ENCODE measurements at regions not wholly inside any gene's neighbourhood (a gene's known extent, or its start where the extent isn't known, plus 50 kb on each side); places are given as distances from the start of the nearest gene placed in this dataset.
"Not testable (repeated sequence)": the region's sequence is repeated elsewhere in the genome, so short reads cannot be mapped to it uniquely, and the experiment has no call there.

- H3K4me3 ChIP-seq, result no peak overlapping the region
- no peaks in the 10 kb centered on the region for H3K27me3 ChIP-seq
- WGBS, 2 donors, result 69 to 76% methylated on average over 5 of the region's 5 CpGs
- no peaks in the 10 kb centered on the region for H3K4me1 ChIP-seq
- H3K27ac ChIP-seq, result no peak overlapping the region
- no peak for TF ChIP-seq POLR2A (IDR thresholded peaks at IDR 0.05)
- TF ChIP-seq CTCF (IDR thresholded peaks at IDR 0.05), result no peak
- DNase-seq (no peak), ATAC-seq (no peak)
- no peaks in the 10 kb centered on the region for H3K36me3 ChIP-seq (replicated peaks in 1 of 2; ENCODE audit: insufficient read depth in 1 of 2, low read depth in 2 of 2)
- H3K9me3 ChIP-seq, result no peaks in the 10 kb centered on the region
- intact Hi-C loops (cut with DNase I), result no loop called here
Observed at GRCh38 chr2:59353306-59353921, 1112.3 kb upstream of the FANCL start.

GRCh38 chr2:59342166-59342565 is 1101.0 kb upstream of the FANCL start:
- H3K4me1 ChIP-seq, result no peaks in the 10 kb centered on the region
- DNase-seq (no peak), ATAC-seq (no peak)
- H3K27ac ChIP-seq, result no peak overlapping the region
- H3K4me3 ChIP-seq, result no peak overlapping the region
- intact Hi-C loops (cut with DNase I), result no loop called here
- no peaks in the 10 kb centered on the region for H3K27me3 ChIP-seq
- no peak for TF ChIP-seq POLR2A (IDR thresholded peaks at IDR 0.05)
- no peak for TF ChIP-seq CTCF (IDR thresholded peaks at IDR 0.05)
- H3K36me3 ChIP-seq (replicated peaks in 1 of 2; ENCODE audit: insufficient read depth in 1 of 2, low read depth in 2 of 2), result no peaks in the 10 kb centered on the region
- 30 to 48% methylated on average over 1 of the region's 1 CpG for WGBS, 2 donors
- H3K9me3 ChIP-seq, result no peaks in the 10 kb centered on the region

- ATAC-seq (no peak), DNase-seq (no peak)
- H3K27me3 ChIP-seq, result no peaks in the 10 kb centered on the region
- no peak overlapping the region for H3K4me3 ChIP-seq
- 46 to 47% methylated on average over 2 of the region's 2 CpGs for WGBS, 2 donors
- H3K27ac ChIP-seq, result no peak overlapping the region
- TF ChIP-seq POLR2A (IDR thresholded peaks at IDR 0.05) (no peak), CTCF (IDR thresholded peaks at IDR 0.05) (no peak)
- intact Hi-C loops (cut with DNase I), result no loop called here
- H3K36me3 ChIP-seq (replicated peaks in 1 of 2; ENCODE audit: insufficient read depth in 1 of 2, low read depth in 2 of 2), result no peaks in the 10 kb centered on the region
- H3K4me1 ChIP-seq, result no peaks in the 10 kb centered on the region
- no peaks in the 10 kb centered on the region for H3K9me3 ChIP-seq
Observed at GRCh38 chr2:59339837-59340207, 1098.7 kb upstream of the FANCL start.

- H3K36me3 ChIP-seq (replicated peaks in 1 of 2; ENCODE audit: insufficient read depth in 1 of 2, low read depth in 2 of 2), result no peaks in the 10 kb centered on the region
- no peaks in the 10 kb centered on the region for H3K4me1 ChIP-seq
- TF ChIP-seq CTCF (IDR thresholded peaks at IDR 0.05) (no peak), POLR2A (IDR thresholded peaks at IDR 0.05) (no peak)
- WGBS, 2 donors, result 49 to 58% methylated on average over 8 of the region's 8 CpGs
- no peak overlapping the region for H3K27ac ChIP-seq
- ATAC-seq, result no peak
- no peaks in the 10 kb centered on the region for H3K27me3 ChIP-seq
- intact Hi-C loops (cut with DNase I), result no loop called here
- H3K9me3 ChIP-seq, result no peaks in the 10 kb centered on the region
- no peak for DNase-seq
- H3K4me3 ChIP-seq, result no peak overlapping the region
Observed at GRCh38 chr2:59339121-59339836, 1098.2 kb upstream of the FANCL start.

- Histone ChIP-seq H3K9me3 (no peaks in the 10 kb centered on the region), H3K4me1 (no peaks in the 10 kb centered on the region), H3K4me3 (no peak overlapping the region), H3K27ac (no peak overlapping the region), H3K36me3 (replicated peaks in 1 of 2; ENCODE audit: insufficient read depth in 1 of 2, low read depth in 2 of 2) (no peaks in the 10 kb centered on the region), H3K27me3 (no peaks in the 10 kb centered on the region)
- intact Hi-C loops (cut with DNase I), result no loop called here
- no peak for DNase-seq
- no peak for TF ChIP-seq CTCF (IDR thresholded peaks at IDR 0.05)
- no peak for TF ChIP-seq POLR2A (IDR thresholded peaks at IDR 0.05)
- ATAC-seq, result no peak
- 42 to 50% methylated on average over 4 of the region's 4 CpGs for WGBS, 2 donors
Observed at GRCh38 chr2:59333007-59333406, 1091.9 kb upstream of the FANCL start.

GRCh38 chr2:59326581-59327365 is 1085.6 kb upstream of the FANCL start:
- H3K4me3 ChIP-seq; H3K4me1 ChIP-seq; ATAC-seq; H3K27me3 ChIP-seq; intact Hi-C loops (cut with DNase I); DNase-seq; H3K36me3 ChIP-seq (replicated peaks in 1 of 2; ENCODE audit: insufficient read depth in 1 of 2, low read depth in 2 of 2); H3K27ac ChIP-seq; H3K9me3 ChIP-seq: not testable (repeated sequence)
- WGBS, 2 donors, result 80 to 85% methylated on average over 8 to 14 of the region's 14 CpGs
